Thyroid gland (tissue), 4 donors: ENCODE measurements at regions not wholly inside any gene's neighbourhood (a gene's known extent, or its start where the extent isn't known, plus 50 kb on each side); places are given as distances from the start of the nearest gene placed in this dataset.

Source experiments
- POLR2A ChIP-seq, 2 donors: fragments of 450-650 bp; IDR thresholded peaks; one replicate each; pipeline ENCODE4 v1.6.1; 2017; ENCODE audit warnings: antibody characterized with exemption in 2 of 2, mild to moderate bottlenecking in 2 of 2, moderate library complexity in 1 of 2
- TF ChIP-seq, protein P1 (sequence below), 6 experiments: fragments of 200-600 bp in 3 of 6; fragments of 450-650 bp in 3 of 6; sonication (generic) in 3 of 6; IDR thresholded peaks; one replicate each; pipeline ENCODE4 v1.5.1; 2016 to 2019; ENCODE audit warnings: antibody characterized with exemption in 6 of 6, mild to moderate bottlenecking in 2 of 6, inconsistent platforms in 1 of 6, moderate library complexity in 1 of 6

DNA sequence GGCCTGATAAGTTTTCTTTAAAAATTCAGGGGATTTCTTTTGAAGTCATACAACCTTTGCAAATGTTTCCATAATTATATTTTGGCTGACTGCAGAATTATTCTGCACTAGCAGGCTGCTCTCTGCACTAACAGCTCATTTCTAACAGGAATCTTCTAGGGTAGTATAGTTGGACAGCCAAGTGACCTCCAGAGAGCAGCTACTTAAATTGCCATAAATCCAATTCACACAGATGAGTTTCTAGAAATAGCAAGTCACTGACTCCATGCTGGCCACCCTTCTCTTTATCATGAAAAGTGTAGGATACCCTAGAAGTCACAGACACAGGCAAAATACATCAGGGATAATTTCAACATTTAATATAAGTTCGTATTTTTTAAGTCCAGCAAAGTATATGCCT, 110.9 kb upstream of the TARS1 start:
- TF ChIP-seq, protein P1, sequence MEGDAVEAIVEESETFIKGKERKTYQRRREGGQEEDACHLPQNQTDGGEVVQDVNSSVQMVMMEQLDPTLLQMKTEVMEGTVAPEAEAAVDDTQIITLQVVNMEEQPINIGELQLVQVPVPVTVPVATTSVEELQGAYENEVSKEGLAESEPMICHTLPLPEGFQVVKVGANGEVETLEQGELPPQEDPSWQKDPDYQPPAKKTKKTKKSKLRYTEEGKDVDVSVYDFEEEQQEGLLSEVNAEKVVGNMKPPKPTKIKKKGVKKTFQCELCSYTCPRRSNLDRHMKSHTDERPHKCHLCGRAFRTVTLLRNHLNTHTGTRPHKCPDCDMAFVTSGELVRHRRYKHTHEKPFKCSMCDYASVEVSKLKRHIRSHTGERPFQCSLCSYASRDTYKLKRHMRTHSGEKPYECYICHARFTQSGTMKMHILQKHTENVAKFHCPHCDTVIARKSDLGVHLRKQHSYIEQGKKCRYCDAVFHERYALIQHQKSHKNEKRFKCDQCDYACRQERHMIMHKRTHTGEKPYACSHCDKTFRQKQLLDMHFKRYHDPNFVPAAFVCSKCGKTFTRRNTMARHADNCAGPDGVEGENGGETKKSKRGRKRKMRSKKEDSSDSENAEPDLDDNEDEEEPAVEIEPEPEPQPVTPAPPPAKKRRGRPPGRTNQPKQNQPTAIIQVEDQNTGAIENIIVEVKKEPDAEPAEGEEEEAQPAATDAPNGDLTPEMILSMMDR (IDR thresholded peaks at IDR 0.05), result no peak
- no peak for TF ChIP-seq POLR2A (IDR thresholded peaks at IDR 0.05)
